ENCODE measurements at regions not wholly inside any gene's neighbourhood (a gene's known extent, or its start where the extent isn't known, plus 50 kb on each side); places are given as distances from the start of the nearest gene placed in this dataset.

- H3K27me3 ChIP-seq (ENCODE audit: control insufficient read depth, insufficient read depth, low read length, poor library complexity, severe bottlenecking): no peaks in the 10 kb centered on the region
- H3K4me3 ChIP-seq (ENCODE audit: low read length): no peak overlapping the region
- H3K27me3 Mint-ChIP-seq (ENCODE audit: insufficient read depth): no peaks in the 10 kb centered on the region
- no peaks in the 10 kb centered on the region for H3K4me1 ChIP-seq (ENCODE audit: control insufficient read depth, insufficient read depth, low read length)
- WGBS, 2 experiments (ENCODE audit: insufficient coverage in 1 of 2, insufficient read length in 1 of 2): 96 to 100% methylated on average over 2 to 4 of the region's 4 CpGs
- no peak for DNase-seq
- H3K9ac ChIP-seq (ENCODE audit: extremely low read depth, low read length, poor library complexity, severe bottlenecking): no peak overlapping the region
- no peaks in the 10 kb centered on the region for H3K36me3 ChIP-seq (ENCODE audit: control insufficient read depth, insufficient read depth, low read length)
- H3K27ac ChIP-seq (ENCODE audit: low read depth, low read length): no peak overlapping the region
- TF ChIP-seq, protein P1, sequence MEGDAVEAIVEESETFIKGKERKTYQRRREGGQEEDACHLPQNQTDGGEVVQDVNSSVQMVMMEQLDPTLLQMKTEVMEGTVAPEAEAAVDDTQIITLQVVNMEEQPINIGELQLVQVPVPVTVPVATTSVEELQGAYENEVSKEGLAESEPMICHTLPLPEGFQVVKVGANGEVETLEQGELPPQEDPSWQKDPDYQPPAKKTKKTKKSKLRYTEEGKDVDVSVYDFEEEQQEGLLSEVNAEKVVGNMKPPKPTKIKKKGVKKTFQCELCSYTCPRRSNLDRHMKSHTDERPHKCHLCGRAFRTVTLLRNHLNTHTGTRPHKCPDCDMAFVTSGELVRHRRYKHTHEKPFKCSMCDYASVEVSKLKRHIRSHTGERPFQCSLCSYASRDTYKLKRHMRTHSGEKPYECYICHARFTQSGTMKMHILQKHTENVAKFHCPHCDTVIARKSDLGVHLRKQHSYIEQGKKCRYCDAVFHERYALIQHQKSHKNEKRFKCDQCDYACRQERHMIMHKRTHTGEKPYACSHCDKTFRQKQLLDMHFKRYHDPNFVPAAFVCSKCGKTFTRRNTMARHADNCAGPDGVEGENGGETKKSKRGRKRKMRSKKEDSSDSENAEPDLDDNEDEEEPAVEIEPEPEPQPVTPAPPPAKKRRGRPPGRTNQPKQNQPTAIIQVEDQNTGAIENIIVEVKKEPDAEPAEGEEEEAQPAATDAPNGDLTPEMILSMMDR (conservative IDR thresholded peaks at IDR 0.05): no peak
- no peak overlapping the region for H3K4me3 Mint-ChIP-seq
- H3K9me3 ChIP-seq (ENCODE audit: control insufficient read depth, low read length): no peaks in the 10 kb centered on the region
- H3K4me1 Mint-ChIP-seq: peaks cover 4% of the 10 kb centered on the region
- no peaks in the 10 kb centered on the region for H3K9me3 Mint-ChIP-seq
- no peaks in the 10 kb centered on the region for H3K36me3 Mint-ChIP-seq (ENCODE audit: low read depth)
- no peak overlapping the region for H3K27ac Mint-ChIP-seq
Observed at GRCh38 chr16:50957056-50957455, 194.0 kb downstream of the SALL1 start.

- Histone ChIP-seq H3K27me3 (ENCODE audit: control insufficient read depth, insufficient read depth, low read length, poor library complexity, severe bottlenecking) (no peaks in the 10 kb centered on the region), H3K4me3 (ENCODE audit: low read length) (no peak overlapping the region), H3K4me1 (ENCODE audit: control insufficient read depth, insufficient read depth, low read length) (no peaks in the 10 kb centered on the region), H3K9me3 (ENCODE audit: control insufficient read depth, low read length) (no peaks in the 10 kb centered on the region), H3K9ac (ENCODE audit: extremely low read depth, low read length, poor library complexity, severe bottlenecking) (no peak overlapping the region), H3K27ac (ENCODE audit: low read depth, low read length) (no peak overlapping the region), H3K36me3 (ENCODE audit: control insufficient read depth, insufficient read depth, low read length) (no peaks in the 10 kb centered on the region)
- Mint-ChIP-seq H3K27ac (no peak overlapping the region), H3K4me1 (peaks cover 4% of the 10 kb centered on the region), H3K27me3 (ENCODE audit: insufficient read depth) (no peaks in the 10 kb centered on the region), H3K4me3 (no peak overlapping the region), H3K9me3 (no peaks in the 10 kb centered on the region), H3K36me3 (ENCODE audit: low read depth) (no peaks in the 10 kb centered on the region)
- WGBS, 2 experiments (ENCODE audit: insufficient coverage in 1 of 2, insufficient read length in 1 of 2): 63 to 80% methylated on average over 1 of the region's 1 CpG
- TF ChIP-seq, protein P1 (conservative IDR thresholded peaks at IDR 0.05): no peak
- DNase-seq: no peak
Observed at GRCh38 chr16:50956637-50957036, 194.4 kb downstream of the SALL1 start.

- H3K9ac ChIP-seq (ENCODE audit: extremely low read depth, low read length, poor library complexity, severe bottlenecking): no peak overlapping the region
- H3K36me3 ChIP-seq (ENCODE audit: control insufficient read depth, insufficient read depth, low read length): no peaks in the 10 kb centered on the region
- H3K27me3 Mint-ChIP-seq (ENCODE audit: insufficient read depth): no peaks in the 10 kb centered on the region
- no peaks in the 10 kb centered on the region for H3K4me1 ChIP-seq (ENCODE audit: control insufficient read depth, insufficient read depth, low read length)
- TF ChIP-seq, protein P1 (conservative IDR thresholded peaks at IDR 0.05): no peak
- H3K9me3 Mint-ChIP-seq: no peaks in the 10 kb centered on the region
- no peak overlapping the region for H3K4me3 Mint-ChIP-seq
- H3K27me3 ChIP-seq (ENCODE audit: control insufficient read depth, insufficient read depth, low read length, poor library complexity, severe bottlenecking): no peaks in the 10 kb centered on the region
- H3K27ac Mint-ChIP-seq: no peak overlapping the region
- H3K4me1 Mint-ChIP-seq: peaks cover 4% of the 10 kb centered on the region
- 86 to 100% methylated on average over 1 to 2 of the region's 2 CpGs for WGBS, 2 experiments (ENCODE audit: insufficient coverage in 1 of 2, insufficient read length in 1 of 2)
- no peak overlapping the region for H3K27ac ChIP-seq (ENCODE audit: low read depth, low read length)
- no peak overlapping the region for H3K4me3 ChIP-seq (ENCODE audit: low read length)
- H3K36me3 Mint-ChIP-seq (ENCODE audit: low read depth): no peaks in the 10 kb centered on the region
- DNase-seq: no peak
- no peaks in the 10 kb centered on the region for H3K9me3 ChIP-seq (ENCODE audit: control insufficient read depth, low read length)
Observed at GRCh38 chr16:50955311-50955710, 195.8 kb downstream of the SALL1 start.
